ENCODE measurements at regions not wholly inside any gene's neighbourhood (a gene's known extent, or its start where the extent isn't known, plus 50 kb on each side); places are given as distances from the start of the nearest gene placed in this dataset.

- TF ChIP-seq CTCF (conservative IDR thresholded peaks at IDR 0.05) = no peak
- no peak for TF ChIP-seq EZH2 (IDR thresholded peaks at IDR 0.05; ENCODE audit: low read depth)
These were observed 100.9 kb downstream of the HFE start for GRCh38 chr6:26187981-26188635.
